Panc1 (cell line): ENCODE measurements at regions not wholly inside any gene's neighbourhood (a gene's known extent, or its start where the extent isn't known, plus 50 kb on each side); places are given as distances from the start of the nearest gene placed in this dataset.

Experiments
- ATAC-seq: fragments of 200-7000 bp; cut with Tn5 transposase; 2 replicates; pipeline ENCODE4 v1.9.1; 2020; ENCODE audit warnings: mild to moderate bottlenecking, moderate library complexity
- BruUV-seq: library from RNA; stranded (reverse); fragments of 400-500 nt; replicated peaks from 2 replicates; lab custom pipeline; 2021; lab: Mats Ljungman, UMichigan
- CTCF ChIA-PET: fragments of 300-600 bp; sonication (Branson Sonifier 250); formaldehyde crosslinking; loops from one replicate; lab custom pipeline; 2022; ENCODE audit warnings: antibody characterized with exemption; lab: Charles Lee
- POLR2A ChIA-PET: fragments of 300-600 bp; sonication (Branson Sonifier 250); formaldehyde crosslinking; loops from one replicate; lab custom pipeline; 2022; ENCODE audit warnings: antibody characterized with exemption; lab: Charles Lee
- DNase-seq: peaks from one replicate; pipeline ENCODE4 v3.0.0-alpha.2; 2010; ENCODE audit warnings: low read depth, low spot score
- H3K27ac ChIP-seq: 2 replicates; pipeline ENCODE4 v1.5.1; 2011; ENCODE audit warnings: mild to moderate bottlenecking, low read length, inconsistent platforms
- H3K27me3 ChIP-seq: fragments of 200-500 bp; sonication (Bioruptor generic); 2 replicates; pipeline ENCODE4 v1.6.0; 2014; ENCODE audit warnings: low read length, inconsistent platforms; ENCODE audit not compliant: control insufficient read depth, insufficient read depth
- H3K36me3 ChIP-seq: fragments of 200-500 bp; sonication (Bioruptor generic); 2 replicates; pipeline ENCODE4 v1.5.1; 2014; ENCODE audit warnings: inconsistent platforms, mild to moderate bottlenecking, low read length, moderate library complexity; ENCODE audit not compliant: control insufficient read depth, insufficient read depth
- H3K4me1 ChIP-seq: 2 replicates; pipeline ENCODE4 v1.5.1; 2011; ENCODE audit warnings: inconsistent platforms, mild to moderate bottlenecking, low read length, moderate library complexity; ENCODE audit not compliant: control insufficient read depth, insufficient read depth
- H3K4me3 ChIP-seq, 2 experiments: 2 replicates each; pipeline ENCODE4 v1.5.1; 2011 to 2012; ENCODE audit warnings: low read depth in 2 of 2, low read length in 2 of 2, mild to moderate bottlenecking in 2 of 2, inconsistent platforms in 1 of 2, moderate library complexity in 1 of 2
- H3K9me3 ChIP-seq: fragments of 200-500 bp; sonication (Bioruptor generic); 2 replicates; pipeline ENCODE4 v1.5.1; 2014; ENCODE audit warnings: low read depth, mild to moderate bottlenecking, inconsistent platforms, low read length, moderate library complexity; ENCODE audit not compliant: control insufficient read depth, insufficient read depth
- POLR2AphosphoS5 ChIP-seq: IDR thresholded peaks from 2 replicates; pipeline ENCODE4 v1.6.1; 2012; ENCODE audit warnings: mild to moderate bottlenecking, low read depth, low read length, moderate library complexity
- SIN3A ChIP-seq: IDR thresholded peaks from 2 replicates; pipeline ENCODE4 v1.6.1; 2012; ENCODE audit warnings: low read depth, mild to moderate bottlenecking, low read length, moderate library complexity, borderline replicate concordance; ENCODE audit not compliant: insufficient read depth
- TCF7L2 ChIP-seq: IDR thresholded peaks from 2 replicates; pipeline ENCODE4 v1.6.1; 2011; ENCODE audit warnings: mild to moderate bottlenecking, low read depth, low read length, inconsistent platforms
- in situ Hi-C: cut with HindIII; loops from 2 replicates; pipeline ENCODE4 v1.10.0; 2016; ENCODE audit warnings: low sequenced_read_pairs, low pct_unique_long_range_greater_than_20kb
- intact Hi-C: fragments of 100-400 bp; cut with micrococcal nuclease; formaldehyde crosslinking; loops from one replicate; pipeline ENCODE4 v1.10.0; 2022; ENCODE audit not compliant: unreplicated experiment
- TF ChIP-seq, protein P1 (sequence below), 2 experiments: IDR thresholded peaks; 2 replicates each; pipeline ENCODE4 v1.6.1; 2011 to 2012; ENCODE audit warnings: low read depth in 2 of 2, control low read depth in 1 of 2, low read length in 1 of 2, mild to moderate bottlenecking in 1 of 2, moderate library complexity in 1 of 2; ENCODE audit not compliant: insufficient read depth in 1 of 2
- TF ChIP-seq, protein P2 (sequence below): fragments of 450-650 bp; IDR thresholded peaks from 2 replicates; pipeline ENCODE4 v1.5.1; 2017; ENCODE audit warnings: mild to moderate bottlenecking

GRCh38 chr15:93706495-93707292 lies 524.7 kb upstream of the MCTP2 start:
- ChIA-PET POLR2A (no interaction called here), CTCF (no interaction called here)
- intact Hi-C loops: no loop called here
- no peak overlapping the region for H3K27ac ChIP-seq
- no TSS peak for BruUV-seq
- H3K9me3 ChIP-seq: no peaks in the 10 kb centered on the region
- H3K36me3 ChIP-seq: no peaks in the 10 kb centered on the region
- ATAC-seq (no peak), DNase-seq (no peak)
- no peak overlapping the region for H3K4me3 ChIP-seq
- in situ Hi-C loops: no loop called here
- H3K27me3 ChIP-seq: no peaks in the 10 kb centered on the region
- H3K4me1 ChIP-seq: no peaks in the 10 kb centered on the region
- TF ChIP-seq, protein P1, sequence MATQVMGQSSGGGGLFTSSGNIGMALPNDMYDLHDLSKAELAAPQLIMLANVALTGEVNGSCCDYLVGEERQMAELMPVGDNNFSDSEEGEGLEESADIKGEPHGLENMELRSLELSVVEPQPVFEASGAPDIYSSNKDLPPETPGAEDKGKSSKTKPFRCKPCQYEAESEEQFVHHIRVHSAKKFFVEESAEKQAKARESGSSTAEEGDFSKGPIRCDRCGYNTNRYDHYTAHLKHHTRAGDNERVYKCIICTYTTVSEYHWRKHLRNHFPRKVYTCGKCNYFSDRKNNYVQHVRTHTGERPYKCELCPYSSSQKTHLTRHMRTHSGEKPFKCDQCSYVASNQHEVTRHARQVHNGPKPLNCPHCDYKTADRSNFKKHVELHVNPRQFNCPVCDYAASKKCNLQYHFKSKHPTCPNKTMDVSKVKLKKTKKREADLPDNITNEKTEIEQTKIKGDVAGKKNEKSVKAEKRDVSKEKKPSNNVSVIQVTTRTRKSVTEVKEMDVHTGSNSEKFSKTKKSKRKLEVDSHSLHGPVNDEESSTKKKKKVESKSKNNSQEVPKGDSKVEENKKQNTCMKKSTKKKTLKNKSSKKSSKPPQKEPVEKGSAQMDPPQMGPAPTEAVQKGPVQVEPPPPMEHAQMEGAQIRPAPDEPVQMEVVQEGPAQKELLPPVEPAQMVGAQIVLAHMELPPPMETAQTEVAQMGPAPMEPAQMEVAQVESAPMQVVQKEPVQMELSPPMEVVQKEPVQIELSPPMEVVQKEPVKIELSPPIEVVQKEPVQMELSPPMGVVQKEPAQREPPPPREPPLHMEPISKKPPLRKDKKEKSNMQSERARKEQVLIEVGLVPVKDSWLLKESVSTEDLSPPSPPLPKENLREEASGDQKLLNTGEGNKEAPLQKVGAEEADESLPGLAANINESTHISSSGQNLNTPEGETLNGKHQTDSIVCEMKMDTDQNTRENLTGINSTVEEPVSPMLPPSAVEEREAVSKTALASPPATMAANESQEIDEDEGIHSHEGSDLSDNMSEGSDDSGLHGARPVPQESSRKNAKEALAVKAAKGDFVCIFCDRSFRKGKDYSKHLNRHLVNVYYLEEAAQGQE (IDR thresholded peaks at IDR 0.05; ENCODE audit: insufficient read depth in 1 of 2, low read depth in 2 of 2, low read length in 1 of 2): no peak
- TF ChIP-seq POLR2AphosphoS5 (no peak), SIN3A (no peak), TCF7L2 (no peak)
- TF ChIP-seq, protein P2, sequence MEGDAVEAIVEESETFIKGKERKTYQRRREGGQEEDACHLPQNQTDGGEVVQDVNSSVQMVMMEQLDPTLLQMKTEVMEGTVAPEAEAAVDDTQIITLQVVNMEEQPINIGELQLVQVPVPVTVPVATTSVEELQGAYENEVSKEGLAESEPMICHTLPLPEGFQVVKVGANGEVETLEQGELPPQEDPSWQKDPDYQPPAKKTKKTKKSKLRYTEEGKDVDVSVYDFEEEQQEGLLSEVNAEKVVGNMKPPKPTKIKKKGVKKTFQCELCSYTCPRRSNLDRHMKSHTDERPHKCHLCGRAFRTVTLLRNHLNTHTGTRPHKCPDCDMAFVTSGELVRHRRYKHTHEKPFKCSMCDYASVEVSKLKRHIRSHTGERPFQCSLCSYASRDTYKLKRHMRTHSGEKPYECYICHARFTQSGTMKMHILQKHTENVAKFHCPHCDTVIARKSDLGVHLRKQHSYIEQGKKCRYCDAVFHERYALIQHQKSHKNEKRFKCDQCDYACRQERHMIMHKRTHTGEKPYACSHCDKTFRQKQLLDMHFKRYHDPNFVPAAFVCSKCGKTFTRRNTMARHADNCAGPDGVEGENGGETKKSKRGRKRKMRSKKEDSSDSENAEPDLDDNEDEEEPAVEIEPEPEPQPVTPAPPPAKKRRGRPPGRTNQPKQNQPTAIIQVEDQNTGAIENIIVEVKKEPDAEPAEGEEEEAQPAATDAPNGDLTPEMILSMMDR: no peak

- POLR2A ChIA-PET: no interaction called here
- BruUV-seq: no TSS peak
- Histone ChIP-seq H3K27me3 (no peaks in the 10 kb centered on the region), H3K4me1 (no peaks in the 10 kb centered on the region), H3K4me3 (no peak overlapping the region), H3K9me3 (no peaks in the 10 kb centered on the region), H3K36me3 (no peaks in the 10 kb centered on the region), H3K27ac (no peak overlapping the region)
- ATAC-seq: no peak
- in situ Hi-C loops (no loop called here), intact Hi-C loops (no loop called here)
- no peak for TF ChIP-seq POLR2AphosphoS5
- no peak for TF ChIP-seq SIN3A
- TF ChIP-seq, protein P2: no peak
- TF ChIP-seq, protein P1 (IDR thresholded peaks at IDR 0.05; ENCODE audit: insufficient read depth in 1 of 2, low read depth in 2 of 2, low read length in 1 of 2): no peak
- no peak for TF ChIP-seq TCF7L2
- CTCF ChIA-PET: no interaction called here
- no peak for DNase-seq
These were observed 525.5 kb upstream of the MCTP2 start for GRCh38 chr15:93705753-93706455.
